Right lung (tissue), 2 donors: ENCODE measurements at regions not wholly inside any gene's neighbourhood (a gene's known extent, or its start where the extent isn't known, plus 50 kb on each side); places are given as distances from the start of the nearest gene placed in this dataset.
"Not testable (repeated sequence)": the region's sequence is repeated elsewhere in the genome, so short reads cannot be mapped to it uniquely, and the experiment has no call there.

Source experiments
- DNase-seq, 2 donors: peaks; one replicate each; pipeline ENCODE4 v3.0.0-alpha.2; 2013

DNA sequence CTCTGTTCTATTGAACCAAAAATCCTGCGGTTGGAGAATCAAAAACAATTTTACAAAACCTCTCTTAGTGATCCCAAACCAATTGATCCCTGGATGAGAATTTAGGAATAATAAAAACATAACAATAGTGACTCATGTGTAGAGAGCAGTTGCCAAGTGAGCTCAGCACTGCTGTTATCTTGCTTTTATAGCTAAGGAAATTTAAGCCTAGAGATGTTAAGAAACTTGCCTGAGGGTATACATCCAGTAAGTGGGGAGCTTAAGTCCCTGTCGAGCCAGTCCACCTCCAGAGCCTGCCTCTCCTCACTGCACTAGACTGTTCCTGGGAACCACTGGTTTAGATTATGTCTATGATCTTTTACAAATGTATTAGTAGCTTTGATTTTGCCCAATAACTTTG, 358.4 kb upstream of the LMCD1 start:
- DNase-seq = no peak

DNA sequence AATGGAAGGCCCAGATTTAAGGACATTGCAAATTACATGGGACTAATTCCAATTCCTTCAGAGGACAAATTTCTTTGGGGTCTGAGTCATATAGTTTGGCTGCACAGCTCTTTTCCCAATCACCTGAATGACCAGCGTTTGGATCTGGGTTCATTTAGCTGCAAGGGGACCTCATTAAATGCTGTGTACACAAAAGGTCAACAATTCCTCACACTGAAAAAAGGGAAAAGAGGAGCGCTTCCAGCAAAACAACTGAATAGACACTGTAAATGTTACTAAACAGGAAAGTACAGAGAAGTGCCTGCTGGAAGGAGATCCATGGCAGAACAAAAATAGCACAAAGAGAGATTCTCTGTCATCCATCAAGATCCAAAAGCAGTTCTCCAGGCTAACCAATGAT, 356.0 kb upstream of the LMCD1 start:
- no peak for DNase-seq

DNA sequence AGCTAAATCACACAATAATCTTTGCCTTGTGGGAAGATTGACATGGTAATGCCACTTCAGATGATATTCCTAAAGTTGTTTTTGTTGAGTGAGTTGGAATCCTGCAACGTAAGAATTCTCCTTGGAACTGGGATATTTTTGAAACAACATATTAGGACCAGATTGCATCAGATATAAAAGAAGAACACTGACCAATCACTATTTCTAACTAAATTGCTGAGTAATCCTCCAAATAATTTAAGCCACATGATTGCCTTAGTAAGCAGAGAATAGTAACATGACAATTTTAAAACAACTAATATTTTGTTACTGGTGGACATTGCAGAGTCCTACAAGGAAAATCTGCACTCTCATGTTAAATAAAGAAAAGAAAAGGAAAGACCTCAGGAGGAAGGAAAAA, 353.9 kb upstream of the LMCD1 start:
- DNase-seq = no peak

DNA sequence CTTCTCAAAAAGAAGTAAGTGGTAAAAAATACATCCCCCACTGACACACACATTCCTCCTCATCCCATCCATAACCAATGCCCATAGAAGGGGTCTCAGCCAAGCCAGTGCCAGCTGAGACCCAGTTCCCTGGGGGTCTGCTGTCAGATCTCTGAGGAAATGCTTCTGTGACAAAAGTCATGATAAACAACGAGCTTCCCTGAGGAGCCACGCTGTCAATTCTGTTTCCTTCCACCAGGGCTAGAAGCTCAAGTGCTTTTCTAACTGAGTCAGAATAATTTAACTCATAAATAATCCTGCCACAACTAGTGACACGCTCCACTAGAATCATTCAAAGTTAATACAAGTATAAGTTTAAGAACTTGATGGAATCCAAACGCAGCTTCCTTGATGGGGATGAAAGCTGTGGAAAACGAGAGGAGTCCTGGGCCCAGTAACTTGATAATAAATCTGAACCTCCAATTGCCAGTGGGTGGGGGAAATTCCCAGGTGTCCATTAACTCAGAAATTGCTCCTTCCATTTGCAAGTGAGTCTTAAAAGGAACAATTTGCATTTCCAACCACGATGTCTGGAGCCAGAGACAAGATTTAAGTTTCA, 348.7 kb upstream of the LMCD1 start:
- no peak for DNase-seq

DNA sequence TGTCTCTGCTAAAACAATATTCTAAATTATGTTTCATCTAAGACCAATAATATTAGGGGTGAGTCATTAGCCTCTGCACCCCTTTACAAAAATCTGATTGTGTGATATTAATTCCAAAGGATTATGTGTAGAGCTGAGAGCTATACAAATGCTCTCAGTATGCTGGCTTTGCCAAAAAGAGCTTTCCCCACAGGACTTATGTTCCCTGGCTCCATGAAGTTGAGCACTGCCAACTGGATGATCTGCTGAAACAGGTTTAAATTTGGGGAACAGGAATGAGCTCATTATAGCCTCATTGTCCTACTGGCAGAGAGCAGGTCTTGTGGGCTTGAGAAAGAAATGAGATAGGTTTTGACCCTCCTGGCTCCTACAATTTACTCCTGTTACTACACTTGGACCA, 347.8 kb upstream of the LMCD1 start:
- DNase-seq = no peak

DNA sequence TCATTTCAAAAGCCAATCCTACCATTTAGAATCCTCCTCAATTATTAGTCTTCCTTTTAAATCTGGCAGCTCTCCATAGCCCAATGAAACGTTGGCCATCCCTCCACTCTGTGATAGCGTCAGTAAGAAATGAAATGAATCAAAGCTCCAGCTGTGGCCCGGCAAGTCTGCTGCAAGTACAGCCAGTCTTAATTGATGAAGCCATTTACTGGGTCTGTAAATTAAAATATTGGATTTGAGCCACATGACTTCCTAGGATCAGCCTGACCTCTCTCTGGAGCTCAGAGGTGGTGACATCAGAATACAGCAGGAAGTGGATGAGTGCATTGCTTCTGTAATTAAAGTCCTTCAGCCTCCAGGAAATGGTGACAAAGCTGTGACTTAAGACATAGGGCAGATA, 347.0 kb upstream of the LMCD1 start:
- DNase-seq = no peak

DNA sequence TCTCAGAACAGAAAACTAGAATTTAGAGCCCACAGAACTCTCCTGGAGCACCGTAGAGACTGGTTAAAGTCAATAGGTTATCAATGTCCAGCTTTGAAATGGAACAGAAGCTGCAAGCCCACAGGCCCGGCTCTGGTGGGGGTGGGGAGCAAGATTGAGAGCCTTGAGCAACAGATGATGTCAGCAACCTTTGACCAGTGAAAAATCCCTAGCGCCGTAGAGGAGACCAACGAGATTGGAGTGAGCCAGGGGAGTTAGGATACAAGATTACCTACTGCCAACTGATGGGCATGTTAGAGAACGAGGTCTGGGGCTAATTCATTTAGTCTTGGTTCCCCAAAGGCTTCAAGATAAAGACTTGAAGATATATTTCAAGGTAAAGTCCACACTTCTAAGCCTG, 345.5 kb upstream of the LMCD1 start:
- DNase-seq = no peak

DNA sequence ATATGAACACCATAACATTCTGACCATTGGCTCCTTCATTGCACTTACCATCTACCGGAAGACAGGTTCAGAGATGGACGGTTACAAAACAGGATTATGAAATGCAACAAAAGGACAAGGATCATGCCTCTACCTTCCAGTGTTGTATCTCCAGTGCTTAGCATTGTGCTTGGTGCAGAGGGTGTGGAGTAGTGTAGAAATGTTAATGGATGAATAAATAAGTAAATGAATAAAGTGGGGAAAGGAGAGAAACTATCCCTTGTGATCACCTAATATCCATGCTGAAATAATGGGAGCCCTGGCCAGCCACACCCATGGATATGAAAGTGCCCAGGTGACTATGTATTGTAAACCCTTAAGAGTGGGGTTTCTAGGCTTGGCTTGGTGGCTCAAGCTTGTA, 344.8 kb upstream of the LMCD1 start:
- DNase-seq = no peak

DNA sequence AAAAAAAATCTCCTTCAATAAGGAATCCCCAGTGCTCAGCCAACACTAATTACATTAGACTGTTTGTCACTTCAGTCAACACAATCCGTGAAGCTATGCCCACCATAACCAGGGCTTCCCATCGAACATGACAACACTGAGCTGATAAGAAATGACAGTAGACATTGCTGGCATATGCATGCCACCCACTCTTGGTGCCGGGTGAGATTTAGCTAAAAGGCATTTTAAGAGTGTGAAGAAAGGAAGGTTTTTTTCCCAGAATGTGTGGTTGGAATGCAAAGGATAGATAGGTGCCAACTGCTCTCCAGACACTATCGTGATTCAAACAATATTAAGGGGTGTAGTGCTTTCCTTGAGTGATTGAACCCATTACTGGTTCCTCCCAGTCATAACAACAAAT, 344.0 kb upstream of the LMCD1 start:
- no peak for DNase-seq

DNA sequence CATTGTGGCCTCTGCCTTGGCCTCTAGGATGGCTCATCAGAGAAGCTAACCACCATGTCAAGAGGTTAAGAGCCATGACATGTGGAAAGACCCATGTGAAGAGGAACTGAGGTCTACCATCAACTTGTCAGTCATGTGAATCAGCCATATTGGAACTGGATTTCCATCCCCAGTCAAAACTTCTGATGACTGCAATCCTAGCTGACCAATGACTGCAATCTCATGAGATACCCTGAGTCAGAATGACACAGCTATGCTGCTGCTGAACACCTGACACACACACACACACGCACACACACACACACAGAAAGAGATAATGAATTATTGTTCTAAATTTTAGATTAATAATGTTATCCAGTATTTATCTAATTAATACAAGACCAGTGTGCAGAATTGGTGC, 337.5 kb upstream of the LMCD1 start:
- DNase-seq = no peak

DNA sequence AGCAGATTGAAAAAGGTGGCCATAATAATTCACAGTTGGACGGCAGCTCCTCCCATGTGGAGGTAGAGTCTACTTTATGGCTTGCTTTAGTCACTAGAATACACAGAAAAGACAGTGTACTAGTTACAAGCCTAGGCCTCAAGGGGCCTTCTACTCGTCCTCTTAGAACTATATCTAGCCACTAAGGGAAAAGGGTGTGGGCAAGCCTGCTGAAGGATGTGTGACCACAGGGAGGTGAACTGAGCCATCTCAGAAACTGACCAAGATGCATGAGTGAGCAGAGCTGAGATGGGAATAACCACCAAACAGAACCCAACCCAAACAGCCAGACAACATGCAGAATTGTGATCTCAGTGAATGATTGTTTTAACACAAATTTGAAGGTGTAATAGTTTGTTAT, 335.6 kb upstream of the LMCD1 start:
- no peak for DNase-seq

DNA sequence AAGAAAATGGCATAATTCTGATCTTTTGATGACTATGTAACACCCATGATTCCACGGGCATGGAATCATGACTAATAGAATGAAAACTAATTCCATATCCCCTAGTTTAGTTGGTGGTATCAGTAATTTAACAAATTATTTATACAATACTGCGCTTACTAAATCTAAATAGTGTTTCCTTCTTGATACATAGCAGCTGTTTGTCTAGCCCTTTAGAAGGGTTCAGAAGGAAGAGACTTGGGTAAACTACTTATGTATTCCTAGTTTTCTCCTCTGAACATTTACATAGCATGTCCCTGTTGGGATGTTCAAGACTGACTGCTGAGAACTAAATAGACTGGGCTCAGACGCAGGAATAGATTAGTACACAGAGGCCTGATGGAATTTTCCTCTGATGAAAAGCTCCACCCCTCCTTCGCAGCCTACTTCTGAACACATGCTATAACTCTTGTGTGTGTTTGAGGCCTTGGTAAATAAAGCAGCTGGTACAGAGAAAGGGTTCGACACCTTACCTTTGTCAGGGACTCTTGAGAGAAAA, 330.6 kb upstream of the LMCD1 start:
- DNase-seq = no peak

DNA sequence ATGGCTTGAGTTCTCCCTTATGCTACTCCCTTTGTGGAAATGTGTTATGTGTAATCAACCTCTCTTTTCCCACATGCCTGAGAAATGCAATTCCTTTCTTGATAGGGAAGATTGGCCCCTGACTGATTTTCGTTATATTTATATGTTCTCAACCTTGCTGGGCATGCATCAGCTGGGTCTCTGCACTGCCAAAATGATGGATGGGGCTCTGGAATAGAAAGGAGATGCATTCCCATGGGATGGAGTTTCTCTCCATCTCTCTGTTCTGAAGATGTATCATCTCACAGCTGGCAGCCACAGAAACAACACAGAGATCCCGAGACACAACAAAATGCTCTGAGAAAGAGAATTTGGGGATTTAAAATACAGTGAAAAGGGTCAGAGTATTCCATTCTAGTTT, 327.7 kb upstream of the LMCD1 start:
- no peak for DNase-seq

DNA sequence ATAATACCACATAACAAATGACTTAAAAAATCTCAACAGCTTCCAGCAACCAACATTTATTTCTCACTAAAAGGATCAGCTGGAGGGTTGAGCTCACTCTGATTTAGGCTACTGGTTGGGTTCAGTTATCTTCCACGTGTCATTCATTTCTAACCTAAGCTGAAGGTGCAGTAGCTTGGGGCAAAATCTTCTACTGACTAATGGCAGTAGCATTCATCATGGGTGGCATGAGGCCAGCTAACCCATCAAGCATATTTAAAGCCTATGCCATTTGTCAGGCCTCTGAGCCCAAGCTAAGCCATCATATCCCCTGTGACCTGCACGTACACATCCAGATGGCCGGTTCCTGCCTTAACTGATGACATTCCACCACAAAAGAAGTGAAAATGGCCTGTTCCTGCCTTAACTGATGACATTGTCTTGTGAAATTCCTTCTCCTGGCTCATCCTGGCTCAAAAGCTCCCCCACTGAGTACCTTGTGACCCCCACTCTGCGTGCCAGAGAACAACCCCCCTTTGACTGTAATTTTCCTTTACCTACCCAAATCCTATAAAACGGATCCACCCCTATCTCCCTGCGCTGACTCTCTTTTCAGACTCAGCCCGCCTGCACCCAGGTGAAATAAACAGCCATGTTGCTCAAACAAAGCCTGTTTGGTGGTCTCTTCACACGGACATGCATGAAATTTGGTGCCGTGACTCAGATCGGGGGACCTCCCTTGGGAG, 324.7 kb upstream of the LMCD1 start:
- not testable (repeated sequence) for DNase-seq

DNA sequence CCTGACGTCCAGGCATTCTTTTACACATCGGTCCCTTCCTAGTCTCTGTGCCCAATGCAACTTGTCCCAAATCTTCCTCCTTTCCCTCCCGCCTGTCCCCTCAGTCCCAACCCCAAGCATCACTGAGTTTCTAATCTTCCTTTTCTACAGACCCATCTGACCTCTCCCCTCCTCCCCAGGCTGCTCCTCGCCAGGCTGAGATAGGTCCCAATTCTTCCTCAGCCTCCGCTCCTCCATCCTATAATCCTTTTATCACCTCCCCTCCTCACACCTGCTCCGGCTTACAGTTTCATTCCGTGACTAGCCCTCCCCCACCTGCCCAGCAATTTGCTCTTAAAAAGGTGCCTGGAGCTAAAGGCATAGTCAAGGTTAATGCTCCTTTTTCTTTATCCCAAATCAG, 323.1 kb upstream of the LMCD1 start:
- DNase-seq = not testable (repeated sequence)

DNA sequence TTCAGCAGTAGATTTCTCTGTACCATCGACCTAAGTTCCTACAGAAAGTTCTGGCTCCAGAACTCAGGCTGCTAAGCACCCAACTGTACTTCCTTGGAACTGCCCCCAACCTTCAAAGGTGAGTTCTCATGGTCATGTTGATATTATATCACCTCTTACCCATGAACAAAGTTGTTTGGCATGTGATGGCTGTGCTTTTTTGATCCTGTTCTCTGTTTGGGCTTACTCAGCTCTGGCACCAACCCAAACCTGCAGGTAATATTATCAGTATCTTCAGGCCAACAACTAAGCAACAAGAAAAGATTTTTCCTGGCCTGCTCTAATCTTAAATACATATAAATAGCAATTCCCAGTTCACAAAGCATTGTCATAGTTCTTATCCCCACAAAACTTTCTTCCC, 318.7 kb upstream of the LMCD1 start:
- DNase-seq = no peak

DNA sequence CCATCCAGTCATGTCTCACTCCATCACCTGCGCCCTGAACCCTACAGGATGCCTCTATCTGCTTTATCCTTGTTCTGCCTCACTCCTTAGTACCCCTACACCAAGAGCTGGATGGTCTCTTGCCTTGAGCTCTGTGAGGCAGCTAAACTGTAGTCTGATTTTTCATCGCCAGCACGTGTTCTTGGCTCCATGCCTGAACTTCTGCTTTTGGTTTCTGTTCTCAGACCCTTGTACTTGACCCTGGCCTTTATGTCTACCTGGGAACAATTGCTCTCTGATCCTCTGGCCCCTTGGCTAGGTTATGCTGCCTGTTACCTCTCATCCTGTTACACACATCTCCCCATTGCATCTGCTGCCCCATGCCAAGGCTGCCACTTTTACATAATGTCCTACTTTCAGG, 318.0 kb upstream of the LMCD1 start:
- no peak for DNase-seq

DNA sequence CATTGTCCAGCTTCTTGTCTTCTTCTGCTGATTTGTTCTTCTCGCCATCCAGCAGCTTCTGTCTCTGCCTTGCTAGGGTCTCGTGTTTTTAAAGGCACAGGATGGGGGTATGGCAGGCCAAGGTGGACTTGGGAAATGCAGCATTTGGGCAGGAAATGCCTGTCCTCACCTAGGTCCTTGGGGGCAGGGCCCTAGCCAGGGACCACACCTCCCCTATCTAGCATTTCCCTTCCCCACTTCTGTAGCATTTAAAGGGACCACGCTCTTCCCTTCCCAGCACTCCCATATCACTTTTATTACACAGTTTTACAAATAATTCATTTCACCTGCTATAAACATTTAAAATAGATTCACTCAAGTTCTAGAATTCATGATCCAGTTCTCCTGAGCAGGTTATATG, 315.4 kb upstream of the LMCD1 start:
- DNase-seq = no peak

DNA sequence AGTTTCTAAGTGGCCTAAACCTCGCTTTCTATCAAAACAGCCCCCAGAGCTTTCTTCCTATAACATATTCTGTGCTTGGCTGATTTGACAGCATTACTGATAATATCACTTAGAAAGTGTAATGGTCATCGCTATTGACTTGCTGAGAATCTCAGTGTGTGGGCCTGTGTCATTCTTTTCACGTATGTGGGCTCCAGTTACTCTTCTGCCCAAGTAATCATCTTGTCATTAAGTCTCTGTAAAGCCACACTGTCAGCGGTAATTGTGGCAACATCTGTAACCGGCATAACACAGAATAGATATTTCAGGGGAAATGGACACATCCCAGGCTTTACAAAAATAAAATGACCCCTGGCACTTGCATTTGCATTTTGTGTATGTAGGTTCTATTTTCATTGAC, 313.6 kb upstream of the LMCD1 start:
- DNase-seq = no peak

DNA sequence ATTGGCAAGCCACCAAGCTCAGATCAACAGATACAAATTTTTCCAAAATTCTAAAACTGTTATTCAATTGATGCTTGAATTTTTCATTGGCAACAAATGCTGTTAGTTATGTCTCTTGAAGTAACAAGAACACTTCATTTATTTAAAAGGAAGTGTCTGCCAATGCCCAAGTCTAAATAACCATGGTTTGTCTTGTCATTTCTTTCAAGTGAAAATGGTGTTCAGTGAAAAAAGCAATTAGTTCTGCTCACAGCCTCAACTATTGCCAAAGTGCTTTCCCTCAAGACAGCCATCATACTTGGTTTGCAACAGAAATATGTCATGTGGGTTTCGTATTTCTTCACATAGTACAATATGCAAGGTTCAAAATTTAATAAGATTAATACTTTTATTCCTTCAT, 312.6 kb upstream of the LMCD1 start:
- DNase-seq = no peak

DNA sequence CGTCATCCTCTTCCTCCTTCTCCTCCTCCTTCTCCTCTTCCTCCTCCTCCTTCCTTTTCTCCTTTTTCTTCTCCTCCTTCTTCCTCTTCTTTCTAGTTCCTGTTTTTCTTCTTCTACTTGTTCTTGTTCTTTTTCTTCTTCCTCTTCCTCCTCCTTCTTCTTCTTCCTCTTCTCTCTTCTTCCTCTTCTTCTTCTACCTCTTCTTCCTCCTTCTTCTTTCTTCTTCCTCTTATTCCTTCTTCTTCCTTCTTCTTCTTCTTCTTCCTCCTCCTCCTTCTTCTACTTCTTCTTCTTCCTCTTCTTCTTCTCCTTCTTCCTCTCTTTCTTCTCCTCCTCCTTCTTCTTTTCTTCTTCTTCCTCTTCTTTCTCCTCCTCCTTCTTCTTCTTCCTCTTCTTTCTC, 310.2 kb upstream of the LMCD1 start:
- DNase-seq = no peak

DNA sequence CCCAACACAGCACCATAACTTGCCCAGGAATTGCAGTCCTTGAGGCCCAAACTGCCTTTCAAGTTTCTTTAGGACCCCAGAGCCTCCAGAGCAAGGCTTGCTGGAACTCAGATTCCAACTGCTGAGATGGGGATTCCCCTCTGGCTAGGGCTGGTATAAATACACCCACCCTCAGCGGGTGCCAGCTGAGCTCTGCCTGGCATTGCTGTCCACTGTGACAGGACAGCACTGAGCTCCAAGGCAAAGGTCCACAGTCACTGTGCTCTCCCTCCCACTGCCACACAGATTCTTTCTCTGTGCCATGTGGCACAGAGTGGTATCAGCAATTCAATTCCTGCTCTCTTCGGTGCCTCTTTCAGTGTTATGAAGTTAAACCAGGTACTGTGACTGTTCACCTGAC, 304.2 kb upstream of the LMCD1 start:
- DNase-seq = no peak

DNA sequence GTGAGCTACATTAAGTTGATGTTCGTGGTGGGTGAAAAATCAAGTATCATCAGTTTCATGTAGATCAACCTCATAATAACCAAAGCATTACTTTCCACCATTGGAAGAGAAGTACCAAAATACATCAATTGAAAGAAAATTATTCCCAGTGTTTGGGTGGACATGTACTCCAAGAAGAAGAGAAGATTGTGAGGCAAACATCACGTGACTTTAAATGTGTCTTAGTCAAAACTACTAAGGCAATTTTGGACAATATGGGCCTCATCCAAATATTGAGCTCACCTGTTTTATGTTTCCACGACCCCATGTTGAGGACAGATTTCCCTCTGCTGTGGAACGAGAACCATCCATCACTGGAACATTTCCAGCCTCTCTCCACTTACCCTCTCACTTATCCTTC, 303.0 kb upstream of the LMCD1 start:
- no peak for DNase-seq

DNA sequence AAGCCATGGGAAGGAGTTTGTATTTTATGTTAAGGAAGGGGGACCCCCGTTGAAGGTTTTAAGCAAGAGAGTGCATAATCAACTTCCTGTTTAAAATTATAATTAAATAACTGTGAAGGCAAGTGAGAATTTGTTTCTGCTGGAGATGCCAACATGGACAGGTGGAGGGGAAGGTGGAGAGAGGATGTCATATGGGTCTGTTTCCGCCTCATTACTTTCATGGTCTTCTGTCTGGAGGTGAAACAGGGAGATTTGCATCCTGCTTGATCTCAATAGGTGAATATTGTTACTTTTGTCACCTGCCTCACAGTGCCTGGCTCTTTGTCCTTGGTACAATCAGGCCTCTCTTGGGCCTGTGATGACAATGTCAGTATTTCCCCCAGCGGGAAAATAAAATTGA, 300.6 kb upstream of the LMCD1 start:
- no peak for DNase-seq
